ENCODE measurements at regions not wholly inside any gene's neighbourhood (a gene's known extent, or its start where the extent isn't known, plus 50 kb on each side); places are given as distances from the start of the nearest gene placed in this dataset.

GRCh38 chr3:48088056-48088748, 72.0 kb upstream of the MAP4 start:
- TF ChIP-seq ZBTB33 (IDR thresholded peaks at IDR 0.05) (no peak), RAD21 (IDR thresholded peaks at IDR 0.05) (no peak), RXRA (IDR thresholded peaks at IDR 0.05) (no peak), CTCF (IDR thresholded peaks at IDR 0.05; ENCODE audit: low read depth, low read length, missing input control) (no peak), REST (IDR thresholded peaks at IDR 0.05) (no peak), TAF1 (conservative IDR thresholded peaks at IDR 0.05) (no peak), NR2F2 (IDR thresholded peaks at IDR 0.05) (no peak), MAX (IDR thresholded peaks at IDR 0.05) (no peak), HNF4G (IDR thresholded peaks at IDR 0.05) (no peak), SP1 (IDR thresholded peaks at IDR 0.05) (no peak), JUND (IDR thresholded peaks at IDR 0.05) (no peak), GABPA (IDR thresholded peaks at IDR 0.05 in 1 of 2, conservative IDR thresholded peaks at IDR 0.05 in 1 of 2) (no peak), FOXA1 (IDR thresholded peaks at IDR 0.05) (no peak)
